ENCODE measurements at regions not wholly inside any gene's neighbourhood (a gene's known extent, or its start where the extent isn't known, plus 50 kb on each side); places are given as distances from the start of the nearest gene placed in this dataset.

DNA sequence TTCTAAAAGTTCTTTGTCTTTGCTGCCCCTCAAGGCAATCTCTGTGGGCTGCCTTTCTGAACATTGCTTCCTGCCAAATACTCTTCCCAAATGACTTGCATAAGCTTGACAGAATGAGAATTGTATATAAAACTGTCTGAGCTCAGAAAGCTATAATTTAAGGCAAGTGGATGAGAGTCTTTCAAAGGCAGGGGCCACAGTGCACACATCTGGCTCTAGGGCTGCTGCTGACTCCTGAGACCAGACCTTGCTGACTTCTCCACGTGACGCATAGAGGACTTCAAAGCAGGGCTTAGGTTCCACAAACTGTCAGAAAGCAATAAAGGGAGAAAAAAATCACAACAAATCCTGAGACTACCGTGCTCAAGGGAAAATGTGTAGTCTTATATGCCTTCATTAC lies 79.4 kb upstream of the DIRAS2 start:
- TF ChIP-seq, protein P1, sequence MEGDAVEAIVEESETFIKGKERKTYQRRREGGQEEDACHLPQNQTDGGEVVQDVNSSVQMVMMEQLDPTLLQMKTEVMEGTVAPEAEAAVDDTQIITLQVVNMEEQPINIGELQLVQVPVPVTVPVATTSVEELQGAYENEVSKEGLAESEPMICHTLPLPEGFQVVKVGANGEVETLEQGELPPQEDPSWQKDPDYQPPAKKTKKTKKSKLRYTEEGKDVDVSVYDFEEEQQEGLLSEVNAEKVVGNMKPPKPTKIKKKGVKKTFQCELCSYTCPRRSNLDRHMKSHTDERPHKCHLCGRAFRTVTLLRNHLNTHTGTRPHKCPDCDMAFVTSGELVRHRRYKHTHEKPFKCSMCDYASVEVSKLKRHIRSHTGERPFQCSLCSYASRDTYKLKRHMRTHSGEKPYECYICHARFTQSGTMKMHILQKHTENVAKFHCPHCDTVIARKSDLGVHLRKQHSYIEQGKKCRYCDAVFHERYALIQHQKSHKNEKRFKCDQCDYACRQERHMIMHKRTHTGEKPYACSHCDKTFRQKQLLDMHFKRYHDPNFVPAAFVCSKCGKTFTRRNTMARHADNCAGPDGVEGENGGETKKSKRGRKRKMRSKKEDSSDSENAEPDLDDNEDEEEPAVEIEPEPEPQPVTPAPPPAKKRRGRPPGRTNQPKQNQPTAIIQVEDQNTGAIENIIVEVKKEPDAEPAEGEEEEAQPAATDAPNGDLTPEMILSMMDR (IDR thresholded peaks at IDR 0.05; ENCODE audit: low read depth, low read length), result no peak
- TF ChIP-seq MAX (IDR thresholded peaks at IDR 0.05; ENCODE audit: low read depth, low read length) (no peak), POLR2A (IDR thresholded peaks at IDR 0.05; ENCODE audit: extremely low read depth, insufficient read length) (no peak), MYC (IDR thresholded peaks at IDR 0.05; ENCODE audit: low read depth, low read length) (no peak)
